ENCODE measurements at regions not wholly inside any gene's neighbourhood (a gene's known extent, or its start where the extent isn't known, plus 50 kb on each side); places are given as distances from the start of the nearest gene placed in this dataset.

GRCh38 chr3:26515351-26515750 lies 107.2 kb upstream of the LRRC3B start:
- no peak for DNase-seq (ENCODE audit: extremely low spot score in 2 of 2)
- H3K36me3 ChIP-seq: no peaks in the 10 kb centered on the region
- H3K4me1 ChIP-seq: no peaks in the 10 kb centered on the region
- H3K9me3 ChIP-seq: no peaks in the 10 kb centered on the region
- no peaks in the 10 kb centered on the region for H3K27me3 ChIP-seq
- no peak overlapping the region for H3K27ac ChIP-seq
- intact Hi-C loops (cut with DNase I): no loop called here
- no peak overlapping the region for H3K4me3 ChIP-seq
- no peak for TF ChIP-seq POLR2AphosphoS5 (IDR thresholded peaks at IDR 0.05; ENCODE audit: insufficient read depth in 1 of 2, low read depth in 1 of 2)
- TF ChIP-seq POLR2A (IDR thresholded peaks at IDR 0.05): no peak
- TF ChIP-seq CTCF (IDR thresholded peaks at IDR 0.05): no peak

- Histone ChIP-seq H3K4me3 (no peak overlapping the region), H3K9me3 (peaks cover 2% of the 10 kb centered on the region), H3K36me3 (no peaks in the 10 kb centered on the region), H3K4me1 (no peaks in the 10 kb centered on the region), H3K27me3 (no peaks in the 10 kb centered on the region), H3K27ac (no peak overlapping the region)
- intact Hi-C loops (cut with DNase I): no loop called here
- TF ChIP-seq CTCF (IDR thresholded peaks at IDR 0.05): no peak
- no peak for TF ChIP-seq POLR2A (IDR thresholded peaks at IDR 0.05)
- no peak for TF ChIP-seq POLR2AphosphoS5 (IDR thresholded peaks at IDR 0.05; ENCODE audit: insufficient read depth in 1 of 2, low read depth in 1 of 2)
- DNase-seq (ENCODE audit: extremely low spot score in 2 of 2): no peak
These were observed 101.3 kb upstream of the LRRC3B start for GRCh38 chr3:26521261-26521660.

- Histone ChIP-seq H3K27me3 (no peaks in the 10 kb centered on the region), H3K27ac (no peak overlapping the region), H3K4me1 (no peaks in the 10 kb centered on the region), H3K36me3 (no peaks in the 10 kb centered on the region), H3K4me3 (no peak overlapping the region), H3K9me3 (peaks cover 2% of the 10 kb centered on the region)
- intact Hi-C loops (cut with DNase I): no loop called here
- no peak for TF ChIP-seq POLR2AphosphoS5 (IDR thresholded peaks at IDR 0.05; ENCODE audit: insufficient read depth in 1 of 2, low read depth in 1 of 2)
- no peak for TF ChIP-seq CTCF (IDR thresholded peaks at IDR 0.05)
- no peak for TF ChIP-seq POLR2A (IDR thresholded peaks at IDR 0.05)
- DNase-seq (ENCODE audit: extremely low spot score in 2 of 2): no peak
These were observed 99.7 kb upstream of the LRRC3B start for GRCh38 chr3:26522919-26523318.

- Histone ChIP-seq H3K27ac (no peak overlapping the region), H3K9me3 (peaks cover 2% of the 10 kb centered on the region), H3K4me3 (no peak overlapping the region), H3K27me3 (no peaks in the 10 kb centered on the region), H3K36me3 (no peaks in the 10 kb centered on the region), H3K4me1 (no peaks in the 10 kb centered on the region)
- no peak for DNase-seq (ENCODE audit: extremely low spot score in 2 of 2)
- intact Hi-C loops (cut with DNase I): no loop called here
- TF ChIP-seq POLR2A (IDR thresholded peaks at IDR 0.05): no peak
These were observed 97.6 kb upstream of the LRRC3B start for GRCh38 chr3:26525013-26525412.

- Histone ChIP-seq H3K4me1 (no peaks in the 10 kb centered on the region), H3K36me3 (no peaks in the 10 kb centered on the region), H3K27ac (no peak overlapping the region), H3K9me3 (no peaks in the 10 kb centered on the region), H3K4me3 (no peak overlapping the region), H3K27me3 (no peaks in the 10 kb centered on the region)
- DNase-seq (ENCODE audit: extremely low spot score in 2 of 2): no peak
- TF ChIP-seq POLR2A (IDR thresholded peaks at IDR 0.05): no peak
- no peak for TF ChIP-seq POLR2AphosphoS5 (IDR thresholded peaks at IDR 0.05; ENCODE audit: insufficient read depth in 1 of 2, low read depth in 1 of 2)
- no peak for TF ChIP-seq CTCF (IDR thresholded peaks at IDR 0.05)
- intact Hi-C loops (cut with DNase I): no loop called here
These were observed 87.4 kb upstream of the LRRC3B start for GRCh38 chr3:26535151-26535550.

- Histone ChIP-seq H3K4me1 (no peaks in the 10 kb centered on the region), H3K27ac (no peak overlapping the region), H3K36me3 (no peaks in the 10 kb centered on the region), H3K4me3 (no peak overlapping the region), H3K9me3 (no peaks in the 10 kb centered on the region), H3K27me3 (no peaks in the 10 kb centered on the region)
- intact Hi-C loops (cut with DNase I): no loop called here
- DNase-seq (ENCODE audit: extremely low spot score in 2 of 2): no peak
- no peak for TF ChIP-seq CTCF (IDR thresholded peaks at IDR 0.05)
- no peak for TF ChIP-seq POLR2AphosphoS5 (IDR thresholded peaks at IDR 0.05; ENCODE audit: insufficient read depth in 1 of 2, low read depth in 1 of 2)
- TF ChIP-seq POLR2A (IDR thresholded peaks at IDR 0.05): no peak
These were observed 85.6 kb upstream of the LRRC3B start for GRCh38 chr3:26536955-26537354.

Data from vagina (tissue), 2 donors.